Liver (tissue), 8 donors: ENCODE measurements at regions not wholly inside any gene's neighbourhood (a gene's known extent, or its start where the extent isn't known, plus 50 kb on each side); places are given as distances from the start of the nearest gene placed in this dataset.

Source experiments
- DNase-seq: peaks from one replicate; pipeline ENCODE4 v3.0.0-alpha.2; 2017; ENCODE audit warnings: low spot score
- H3K27ac ChIP-seq, 2 donors: one replicate each; pipeline ENCODE4 v1.7.0; 2013; ENCODE audit warnings: inconsistent platforms in 2 of 2, low read length in 2 of 2, control low read depth in 1 of 2, low read depth in 1 of 2, mild to moderate bottlenecking in 1 of 2
- H3K27me3 ChIP-seq, 4 donors: one replicate each; pipeline versions ENCODE4 v1.6.1 to v1.7.0; 2013; ENCODE audit warnings: low read length in 3 of 4, inconsistent platforms in 1 of 4, mild to moderate bottlenecking in 1 of 4, moderate library complexity in 1 of 4; ENCODE audit not compliant: control insufficient read depth in 4 of 4, insufficient read depth in 4 of 4
- H3K36me3 ChIP-seq, 4 donors: one replicate each; pipeline versions ENCODE4 v1.6.1 to v1.7.0; 2013; ENCODE audit warnings: low read length in 3 of 4, mild to moderate bottlenecking in 3 of 4, low read depth in 1 of 4, moderate library complexity in 1 of 4; ENCODE audit not compliant: control insufficient read depth in 4 of 4, insufficient read depth in 3 of 4
- H3K4me1 ChIP-seq, 4 donors: one replicate each; pipeline versions ENCODE4 v1.6.1 to v1.7.0; 2013; ENCODE audit warnings: low read length in 3 of 4, mild to moderate bottlenecking in 3 of 4, moderate library complexity in 1 of 4; ENCODE audit not compliant: control insufficient read depth in 4 of 4, insufficient read depth in 4 of 4
- H3K4me3 ChIP-seq, 3 donors: one replicate each; pipeline versions ENCODE4 v1.6.1 to v1.7.0; 2013; ENCODE audit warnings: low read length in 3 of 3, control low read depth in 1 of 3, low read depth in 1 of 3, mild to moderate bottlenecking in 1 of 3
- H3K9ac ChIP-seq, 2 donors: one replicate each; pipeline ENCODE4 v1.7.0; 2013; ENCODE audit warnings: low read length in 2 of 2, mild to moderate bottlenecking in 2 of 2, moderate library complexity in 2 of 2, control low read depth in 1 of 2, low read depth in 1 of 2
- H3K9me3 ChIP-seq, 4 donors: one replicate each; pipeline versions ENCODE4 v1.6.1 to v1.7.0; 2013; ENCODE audit warnings: low read length in 3 of 4; ENCODE audit not compliant: control insufficient read depth in 4 of 4
- ATF3 ChIP-seq: IDR thresholded peaks from 2 replicates; pipeline ENCODE4 v1.6.1; 2016; ENCODE audit warnings: antibody characterized with exemption
- CTCF ChIP-seq: fragments of 150-350 bp; IDR thresholded peaks from 2 replicates; pipeline ENCODE4 v1.5.1; 2017; ENCODE audit warnings: improper control_type of control experiment, low read depth, low read length; ENCODE audit not compliant: missing input control
- EGR1 ChIP-seq, 2 donors: IDR thresholded peaks; 2 replicates each; pipeline ENCODE4 v1.6.1; 2016 to 2018; ENCODE audit warnings: antibody characterized with exemption in 2 of 2, low read depth in 2 of 2
- FOXA1 ChIP-seq: IDR thresholded peaks from 2 replicates; pipeline ENCODE4 v1.6.1; 2016; ENCODE audit warnings: antibody characterized with exemption
- FOXA2 ChIP-seq: IDR thresholded peaks from 2 replicates; pipeline ENCODE4 v1.6.1; 2016; ENCODE audit warnings: antibody characterized with exemption
- GABPA ChIP-seq, 2 donors: IDR thresholded peaks in 1 of 2; conservative IDR thresholded peaks in 1 of 2; 2 replicates each; pipeline ENCODE4 v1.6.1; 2016; ENCODE audit warnings: antibody characterized with exemption in 2 of 2, mild to moderate bottlenecking in 1 of 2, moderate library complexity in 1 of 2
- HNF4A ChIP-seq, 2 donors: conservative IDR thresholded peaks; 2 replicates each; pipeline ENCODE4 v1.6.1; 2016; ENCODE audit warnings: antibody characterized with exemption in 2 of 2, mild to moderate bottlenecking in 2 of 2
- HNF4G ChIP-seq: IDR thresholded peaks from 2 replicates; pipeline ENCODE4 v1.6.1; 2016; ENCODE audit warnings: antibody characterized with exemption
- JUND ChIP-seq, 2 donors: IDR thresholded peaks; 2 replicates each; pipeline ENCODE4 v1.6.1; 2016; ENCODE audit warnings: antibody characterized with exemption in 2 of 2
- MAX ChIP-seq: IDR thresholded peaks from 2 replicates; pipeline ENCODE4 v1.6.1; 2016; ENCODE audit warnings: antibody characterized with exemption
- NR2F2 ChIP-seq: IDR thresholded peaks from 2 replicates; pipeline ENCODE4 v1.6.1; 2016; ENCODE audit warnings: antibody characterized with exemption
- RAD21 ChIP-seq, 2 donors: IDR thresholded peaks; 2 replicates each; pipeline ENCODE4 v1.6.1; 2016; ENCODE audit warnings: antibody characterized with exemption in 2 of 2, mild to moderate bottlenecking in 2 of 2
- REST ChIP-seq: IDR thresholded peaks from 2 replicates; pipeline ENCODE4 v1.6.1; 2016; ENCODE audit warnings: antibody characterized with exemption, mild to moderate bottlenecking
- SP1 ChIP-seq: IDR thresholded peaks from 2 replicates; pipeline ENCODE4 v1.6.1; 2018; ENCODE audit warnings: antibody characterized with exemption, mild to moderate bottlenecking
- TAF1 ChIP-seq: conservative IDR thresholded peaks from 2 replicates; pipeline ENCODE4 v1.6.1; 2016; ENCODE audit warnings: antibody characterized with exemption, mild to moderate bottlenecking
- YY1 ChIP-seq: IDR thresholded peaks from 2 replicates; pipeline ENCODE4 v1.6.1; 2016; ENCODE audit warnings: antibody characterized with exemption, mild to moderate bottlenecking
- ZBTB33 ChIP-seq: IDR thresholded peaks from 2 replicates; pipeline ENCODE4 v1.6.1; 2016; ENCODE audit warnings: antibody characterized with exemption
- WGBS: extraction: QIAGEN DNeasy Blood & Tissue Kit; methylation state at CpG from one replicate; pipeline ENCODE4 v1.1.7; 2013; 5-methylcytosine and 5-hydroxymethylcytosine counted together
- donor health status: healthy.
- donor health status: healthy.
- donor health status: healthy.
- donor health status: healthy.
- donor health status: healthy.

GRCh38 chr4:57211131-57211530 lies 100.9 kb upstream of the IGFBP7 start:
- no peaks in the 10 kb centered on the region for H3K9me3 ChIP-seq
- H3K36me3 ChIP-seq: no peaks in the 10 kb centered on the region
- 75% methylated on average over 5 of the region's 5 CpGs for WGBS
- DNase-seq: no peak
- H3K9ac ChIP-seq: no peak overlapping the region
- H3K27me3 ChIP-seq: no peaks in the 10 kb centered on the region
- no peaks in the 10 kb centered on the region for H3K4me1 ChIP-seq
- no peak for TF ChIP-seq EGR1 (IDR thresholded peaks at IDR 0.05; ENCODE audit: low read depth in 2 of 2)
- TF ChIP-seq JUND (IDR thresholded peaks at IDR 0.05): no peak
- TF ChIP-seq ZBTB33: no peak
- no peak for TF ChIP-seq RAD21 (IDR thresholded peaks at IDR 0.05)
- TF ChIP-seq REST: no peak
- no peak for TF ChIP-seq FOXA2
- no peak for TF ChIP-seq TAF1
- TF ChIP-seq YY1: no peak
- TF ChIP-seq HNF4A (conservative IDR thresholded peaks at IDR 0.05): no peak
- TF ChIP-seq NR2F2: no peak
- no peak for TF ChIP-seq SP1
- no peak for TF ChIP-seq ATF3
- TF ChIP-seq CTCF: no peak
- no peak for TF ChIP-seq MAX
- no peak overlapping the region for H3K4me3 ChIP-seq
- H3K27ac ChIP-seq: no peak overlapping the region

- H3K9ac ChIP-seq: no peak overlapping the region
- DNase-seq: no peak
- no peak overlapping the region for H3K27ac ChIP-seq
- WGBS: 61% methylated on average over 2 of the region's 2 CpGs
- H3K4me3 ChIP-seq: no peak overlapping the region
- H3K9me3 ChIP-seq: no peaks in the 10 kb centered on the region
- no peaks in the 10 kb centered on the region for H3K27me3 ChIP-seq
- H3K36me3 ChIP-seq: no peaks in the 10 kb centered on the region
- no peaks in the 10 kb centered on the region for H3K4me1 ChIP-seq
- TF ChIP-seq REST: no peak
- no peak for TF ChIP-seq HNF4G
- no peak for TF ChIP-seq ATF3
- no peak for TF ChIP-seq EGR1 (IDR thresholded peaks at IDR 0.05; ENCODE audit: low read depth in 2 of 2)
- TF ChIP-seq FOXA1: no peak
- no peak for TF ChIP-seq FOXA2
- no peak for TF ChIP-seq JUND (IDR thresholded peaks at IDR 0.05)
- no peak for TF ChIP-seq NR2F2
- no peak for TF ChIP-seq TAF1
- TF ChIP-seq RAD21 (IDR thresholded peaks at IDR 0.05): no peak
- no peak for TF ChIP-seq ZBTB33
- no peak for TF ChIP-seq YY1
- no peak for TF ChIP-seq GABPA (IDR thresholded peaks at IDR 0.05 in 1 of 2, conservative IDR thresholded peaks at IDR 0.05 in 1 of 2)
- TF ChIP-seq MAX: no peak
These were observed 96.0 kb upstream of the IGFBP7 start for GRCh38 chr4:57206172-57206571.
